HG03095 (cell line): ENCODE measurements at regions not wholly inside any gene's neighbourhood (a gene's known extent, or its start where the extent isn't known, plus 50 kb on each side); places are given as distances from the start of the nearest gene placed in this dataset.

ENCODE experiments used
- ATAC-seq: cut with Tn5 transposase; IDR thresholded peaks from one replicate; pipeline ENCODE4 v1.9.1; 2021; ENCODE audit warnings: moderate library complexity; ENCODE audit not compliant: unreplicated experiment

DNA sequence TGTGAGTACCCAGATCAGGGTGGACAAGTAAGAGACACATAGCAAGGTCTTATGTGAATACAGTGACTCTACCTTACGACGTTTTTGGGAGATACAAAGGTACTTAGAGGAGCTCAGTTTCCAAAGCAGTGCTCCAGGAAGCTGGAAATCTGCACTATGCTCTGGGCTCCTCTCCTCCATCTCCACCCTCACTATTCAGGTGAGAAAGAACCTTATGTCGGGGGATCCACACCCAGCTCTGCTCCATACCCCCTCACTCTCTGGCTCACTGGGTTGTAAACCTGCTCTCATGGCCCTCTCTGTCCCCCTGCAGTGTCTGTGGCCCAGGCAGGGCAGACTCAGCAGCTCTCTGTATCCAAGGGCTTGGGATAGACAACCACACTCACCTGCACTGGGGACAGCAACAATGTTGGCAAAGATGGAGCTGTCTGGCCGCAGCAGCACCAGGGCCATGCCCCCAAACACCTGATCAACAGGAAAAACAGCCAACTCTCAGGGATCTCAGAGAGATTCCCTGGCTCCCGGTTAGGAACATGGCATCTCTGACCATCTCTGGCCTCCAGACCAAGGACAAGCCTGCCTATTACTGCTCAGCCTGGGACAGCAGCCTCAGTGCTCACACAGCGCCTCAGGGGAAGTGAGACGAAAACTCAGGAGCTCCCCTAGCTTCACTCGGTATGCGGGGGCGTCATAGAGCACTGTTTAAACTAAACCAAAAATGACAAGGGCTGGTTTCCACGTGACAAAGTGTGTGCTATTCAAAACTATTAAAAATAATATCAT is 60.9 kb upstream of the TOP3B start:
- ATAC-seq: no peak

DNA sequence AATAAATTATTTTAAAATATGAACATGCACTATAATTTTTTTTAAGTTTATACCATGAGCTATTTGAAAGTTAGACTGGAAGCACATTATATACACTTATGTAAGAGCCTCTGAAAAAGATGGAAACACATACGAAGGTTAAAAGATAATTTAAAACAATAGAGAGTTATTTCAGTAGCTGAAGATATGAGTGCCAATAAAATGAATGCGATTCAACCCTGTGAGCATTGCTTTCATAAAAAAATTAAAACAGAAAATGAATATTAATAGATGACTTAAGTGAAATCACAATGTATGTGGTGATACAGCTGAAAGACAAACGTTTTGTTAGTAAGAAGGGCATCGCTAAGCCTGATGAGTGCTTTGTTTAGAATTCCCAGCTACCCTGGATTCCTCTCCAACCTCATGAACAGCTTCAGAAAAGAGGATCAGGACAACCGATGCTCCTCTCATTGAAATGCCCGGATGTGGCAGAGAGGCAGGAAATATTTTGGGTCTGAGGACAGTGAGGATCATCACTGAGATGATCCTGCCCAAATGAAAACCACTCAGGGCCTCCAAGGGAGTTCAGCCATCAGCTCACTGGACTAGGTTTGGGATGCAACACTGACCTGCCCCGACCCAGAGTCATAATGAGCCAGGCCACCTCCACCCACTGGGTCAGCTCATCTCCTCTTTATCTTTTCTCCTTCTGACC is 60.2 kb upstream of the TOP3B start:
- ATAC-seq: no peak

DNA sequence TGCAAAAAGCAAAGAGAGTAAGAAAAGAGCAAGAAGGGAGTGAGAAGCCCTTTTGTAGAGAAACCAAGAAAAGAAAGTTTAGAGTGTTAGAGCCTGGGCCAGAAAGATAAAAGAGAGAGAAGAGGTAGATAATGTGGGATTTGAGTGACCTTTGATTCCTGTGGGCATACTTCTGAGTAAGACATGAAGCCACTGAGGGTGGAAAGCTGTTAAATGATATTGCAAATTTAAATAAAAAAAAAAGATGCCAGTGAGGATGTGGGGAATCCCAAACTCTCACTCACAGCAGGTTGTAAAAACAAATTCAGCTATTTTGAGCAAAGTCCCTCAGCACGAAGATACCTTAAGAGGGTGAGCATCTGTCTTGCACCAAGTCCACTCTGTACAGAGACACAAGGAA is 59.4 kb upstream of the TOP3B start:
- ATAC-seq: no peak

DNA sequence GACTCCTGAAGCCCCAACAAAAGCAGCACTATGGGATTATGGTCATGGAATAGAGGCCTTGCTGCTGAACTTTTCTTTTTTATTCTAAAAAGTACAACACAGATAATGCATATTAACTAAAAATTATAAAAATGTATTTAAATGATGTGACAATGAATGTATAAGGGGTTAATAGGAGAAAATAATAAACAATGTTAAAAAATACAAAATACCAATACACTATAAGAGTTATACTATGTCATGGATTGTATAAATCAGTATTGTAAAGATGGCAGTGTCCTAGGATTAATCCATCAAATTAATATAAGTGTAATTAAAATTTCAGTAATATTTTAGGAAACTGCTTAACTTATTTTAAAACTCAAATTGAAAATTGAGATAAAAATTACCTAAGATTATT is 58.3 kb upstream of the TOP3B start:
- no peak for ATAC-seq

DNA sequence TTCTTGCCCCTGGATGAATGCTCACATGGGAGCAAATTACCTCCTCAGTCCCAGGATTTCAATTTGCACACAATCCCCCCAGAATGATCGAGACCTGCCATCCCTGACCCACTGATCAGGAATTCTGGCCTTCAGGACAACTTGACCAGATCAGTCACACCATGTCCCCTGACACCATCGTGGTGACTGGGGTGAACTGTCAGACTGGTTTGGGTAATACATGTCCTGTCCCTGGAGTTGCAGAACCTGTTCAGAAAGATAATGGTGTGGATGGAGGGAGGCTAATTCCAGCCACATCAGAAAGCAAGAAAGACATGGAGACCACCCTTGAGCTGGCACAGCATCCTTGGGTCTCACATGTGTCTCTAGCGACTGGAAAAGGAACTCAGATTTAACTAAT is 57.9 kb upstream of the TOP3B start:
- no peak for ATAC-seq

DNA sequence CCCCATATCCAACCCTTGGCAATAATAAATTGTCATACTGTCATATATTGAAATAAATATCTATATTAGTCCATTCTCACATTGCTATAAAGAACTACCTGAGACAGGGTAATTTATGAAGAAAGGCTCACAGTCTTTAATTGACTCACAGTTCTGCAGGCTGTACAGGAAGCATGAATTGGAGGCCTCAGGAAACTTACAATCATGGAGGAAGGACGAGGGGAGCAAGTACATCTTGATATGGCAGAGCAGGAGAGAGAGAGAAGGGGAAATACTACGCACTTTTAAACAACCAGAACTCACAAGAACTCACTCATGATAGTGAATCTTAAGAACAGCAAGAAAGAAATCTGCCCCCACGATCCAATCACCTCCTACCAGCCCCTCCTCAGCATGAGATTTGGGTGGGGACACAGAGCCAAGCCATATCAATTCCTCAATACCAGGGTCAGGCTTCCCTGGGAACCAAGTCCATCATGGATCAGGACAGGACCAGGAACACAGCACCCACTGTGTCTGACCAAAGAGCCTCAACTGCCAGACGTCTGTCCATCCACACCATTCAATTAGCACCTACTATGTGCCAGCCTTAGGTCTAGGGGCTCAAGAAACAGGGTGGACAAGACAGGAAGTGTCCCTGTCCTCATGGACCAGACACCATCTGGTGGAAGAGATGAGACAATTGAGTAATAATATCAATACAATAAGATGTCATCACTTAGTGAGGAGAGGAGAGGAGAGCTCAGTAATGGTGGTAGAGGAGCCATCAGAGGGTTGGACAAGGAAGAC is 56.9 kb upstream of the TOP3B start:
- no peak for ATAC-seq

DNA sequence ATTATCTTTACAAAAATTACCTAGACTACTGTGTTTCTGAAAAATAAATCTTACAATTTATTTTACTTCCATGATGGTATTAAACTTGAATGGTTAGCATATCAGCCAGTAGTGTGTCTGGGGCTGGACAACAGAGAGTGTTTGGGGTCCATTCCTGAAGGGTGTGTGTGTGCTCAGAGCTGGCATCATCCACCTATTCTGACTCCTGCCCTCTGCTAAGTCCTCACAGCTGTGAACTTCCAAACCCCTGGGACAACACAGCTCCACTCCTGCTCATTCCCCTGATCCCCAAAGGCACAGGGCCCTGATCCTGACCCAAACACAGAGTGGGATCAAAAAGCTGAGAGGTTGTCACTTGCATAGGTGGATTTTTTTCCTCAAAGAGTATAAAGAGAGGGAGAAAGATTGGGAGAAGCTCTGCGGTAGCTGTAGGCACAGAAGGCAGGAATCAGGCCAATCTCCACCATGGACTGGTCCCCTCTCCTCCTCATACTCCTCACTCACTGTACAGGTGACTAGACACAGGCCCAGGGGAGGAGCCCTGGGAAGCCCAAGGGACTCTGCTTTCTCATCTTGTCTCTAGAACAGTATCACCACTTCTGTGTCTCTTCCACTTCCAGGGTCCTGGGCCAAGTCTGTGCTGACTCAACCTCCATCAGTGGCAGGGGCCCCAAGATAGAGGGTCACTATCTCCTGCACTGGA is 55.7 kb upstream of the TOP3B start:
- no peak for ATAC-seq

DNA sequence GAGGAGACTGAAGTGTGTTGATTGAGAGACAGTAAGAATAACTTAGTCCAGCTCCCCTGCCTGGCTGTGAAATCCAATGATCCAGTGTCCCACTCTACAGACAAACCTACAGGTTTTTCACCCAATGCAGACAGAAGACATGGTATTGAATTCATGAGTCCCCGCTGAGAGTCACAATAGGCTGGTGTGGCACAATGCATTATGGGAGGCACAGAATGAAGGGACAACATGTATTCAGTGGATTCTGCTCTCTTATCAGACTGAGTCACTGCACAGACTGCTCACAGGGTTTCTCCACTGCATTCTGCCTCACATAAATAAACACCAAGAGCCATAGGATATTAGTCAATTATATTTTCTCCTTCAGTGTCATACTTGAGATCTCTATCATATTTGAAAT is 55.2 kb upstream of the TOP3B start:
- ATAC-seq: no peak

DNA sequence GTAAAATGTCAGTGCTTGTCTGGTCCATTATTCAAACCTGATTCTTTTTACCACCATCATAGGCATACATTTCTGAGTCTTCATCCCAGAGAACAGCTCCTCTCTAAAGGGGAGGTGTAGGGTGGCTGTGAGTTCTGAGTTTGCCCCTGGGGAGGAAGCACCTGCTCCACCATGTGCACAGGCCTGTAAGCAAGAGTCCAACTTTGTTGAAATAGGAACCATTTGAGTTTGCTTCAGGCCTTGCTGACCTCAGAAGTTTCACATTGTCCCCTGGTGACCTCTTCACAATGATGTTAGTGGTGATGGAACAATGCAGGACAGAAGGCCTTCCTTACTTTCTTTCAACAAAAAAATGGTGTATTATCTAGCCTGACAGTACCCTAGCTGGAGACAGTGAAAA is 54.6 kb upstream of the TOP3B start:
- ATAC-seq: no peak

- no peak for ATAC-seq
Measured at GRCh38 chr22:22036588-22036987, 54.0 kb upstream of the TOP3B start.

- no peak for ATAC-seq
Measured at GRCh38 chr22:22035771-22036314, 53.3 kb upstream of the TOP3B start.

DNA sequence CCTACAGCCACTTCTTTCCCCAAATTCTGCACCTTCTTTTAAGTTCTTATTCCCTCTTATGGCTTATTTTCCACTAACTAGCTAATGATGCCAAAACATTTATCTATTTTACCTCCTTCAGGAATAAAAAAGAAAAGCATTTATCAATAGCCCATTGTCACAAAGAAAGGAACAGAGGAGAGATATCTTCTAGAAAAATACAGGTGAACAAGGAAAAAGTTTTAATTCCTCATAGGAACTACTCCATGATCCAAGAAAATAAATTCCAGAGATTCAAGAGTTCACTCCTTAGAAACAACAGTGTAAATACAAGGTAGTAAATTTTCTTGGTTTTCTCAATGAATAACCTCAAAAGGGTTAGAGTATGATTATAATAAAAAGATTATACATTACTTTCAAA is 52.6 kb upstream of the TOP3B start:
- ATAC-seq: no peak

DNA sequence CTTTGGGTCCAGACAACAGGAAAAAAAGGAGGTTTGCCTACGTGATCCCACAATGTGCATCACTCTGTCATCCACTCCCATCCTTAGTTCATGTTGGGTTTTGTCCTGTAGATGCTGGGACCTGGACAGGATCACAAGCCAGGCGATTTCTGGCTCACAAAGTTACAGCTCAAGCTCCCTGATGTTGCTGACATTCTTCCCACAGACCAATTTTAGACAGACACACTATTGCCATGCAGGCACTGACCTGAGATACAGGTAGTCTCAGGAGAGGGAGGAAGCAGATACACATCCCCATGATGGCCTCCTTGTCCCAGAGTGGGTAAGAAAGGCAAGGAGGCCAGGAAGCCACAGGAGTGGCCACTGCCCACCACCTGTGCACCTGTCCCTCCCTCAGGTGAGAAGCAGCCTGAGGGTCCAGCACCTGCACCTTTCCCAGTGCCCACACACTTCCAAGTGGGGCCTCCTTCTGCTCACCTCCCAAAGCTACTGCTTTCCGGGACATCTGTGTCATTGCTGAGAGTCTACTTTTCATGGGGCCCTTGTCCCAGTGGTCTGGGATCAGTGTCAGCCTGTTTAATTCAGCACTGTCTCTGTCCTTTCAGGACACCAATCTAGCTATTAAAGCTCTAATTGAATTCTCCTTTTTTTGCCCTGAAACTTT is 52.0 kb upstream of the TOP3B start:
- ATAC-seq: no peak

DNA sequence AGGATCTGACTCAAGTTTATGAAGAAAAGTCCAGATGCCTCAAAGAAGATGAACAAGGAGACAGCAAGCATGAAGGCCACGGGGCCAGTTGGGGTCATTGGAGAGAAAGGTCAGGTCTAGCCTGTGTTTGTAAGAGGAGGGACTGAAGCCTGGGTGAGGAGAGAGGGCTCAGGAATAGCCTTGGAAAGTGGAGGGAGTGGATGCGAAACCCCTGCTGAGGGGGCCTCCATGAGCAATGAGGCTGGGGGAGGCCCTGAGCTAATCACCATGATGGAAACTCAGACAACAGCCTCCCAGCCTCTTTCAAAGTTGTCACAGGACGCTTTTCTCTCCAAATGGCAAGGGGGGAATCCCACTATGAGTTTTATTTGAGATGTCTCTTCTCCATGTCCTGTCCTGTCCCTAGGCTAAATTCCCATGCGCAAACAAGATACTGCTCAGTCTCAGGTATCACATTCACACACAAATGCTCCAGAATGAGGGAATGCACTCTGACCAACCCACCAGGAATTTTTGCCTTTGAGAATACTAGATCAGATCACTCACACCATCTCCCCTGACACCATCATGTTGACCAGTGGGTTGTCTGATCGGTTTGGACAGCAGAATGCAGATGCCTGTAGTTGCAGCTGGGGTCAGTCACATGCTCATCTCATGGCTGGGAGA is 51.3 kb upstream of the TOP3B start:
- ATAC-seq: no peak

DNA sequence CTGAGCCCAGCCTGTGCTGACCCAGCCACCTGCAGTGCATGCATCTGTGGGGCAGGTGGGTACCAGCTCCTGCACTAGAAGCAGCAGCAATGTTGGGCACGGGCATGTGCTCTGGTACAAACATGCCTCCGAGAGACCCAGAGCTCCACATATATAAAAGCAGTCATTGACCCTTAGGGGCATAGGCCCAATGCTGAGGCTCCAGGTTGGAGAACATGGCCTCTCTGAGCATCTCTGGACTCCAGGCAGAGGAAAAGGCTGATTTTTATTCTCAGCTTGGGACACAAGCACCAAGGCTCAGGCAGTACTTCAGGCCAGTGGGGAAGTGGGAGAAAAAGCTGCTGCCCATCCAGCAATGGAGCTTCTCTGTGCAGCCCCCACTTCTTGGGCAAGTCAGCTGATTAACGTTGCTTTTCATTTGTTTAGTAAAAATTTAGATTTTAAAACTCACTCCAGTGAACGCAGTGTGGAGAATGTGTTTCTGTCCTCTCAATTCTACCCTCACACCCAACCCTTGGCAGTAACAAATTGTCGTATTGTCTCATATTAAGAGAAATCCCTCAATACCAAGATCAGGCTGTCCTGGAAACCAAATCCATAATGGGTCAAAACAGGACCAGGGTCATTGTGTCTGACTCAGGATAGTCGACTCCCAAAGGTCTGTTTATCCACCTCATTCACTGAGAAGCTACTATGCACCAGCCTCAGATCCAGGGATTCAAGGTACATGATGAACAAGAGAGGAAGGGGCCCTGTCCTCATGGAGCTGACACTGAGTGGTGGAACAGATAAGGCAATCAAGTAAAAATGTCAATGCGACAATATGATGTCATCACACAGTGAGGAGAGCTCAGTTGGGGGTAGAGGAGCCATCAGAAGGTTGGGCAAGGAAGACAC is 50.6 kb upstream of the TOP3B start:
- no peak for ATAC-seq

DNA sequence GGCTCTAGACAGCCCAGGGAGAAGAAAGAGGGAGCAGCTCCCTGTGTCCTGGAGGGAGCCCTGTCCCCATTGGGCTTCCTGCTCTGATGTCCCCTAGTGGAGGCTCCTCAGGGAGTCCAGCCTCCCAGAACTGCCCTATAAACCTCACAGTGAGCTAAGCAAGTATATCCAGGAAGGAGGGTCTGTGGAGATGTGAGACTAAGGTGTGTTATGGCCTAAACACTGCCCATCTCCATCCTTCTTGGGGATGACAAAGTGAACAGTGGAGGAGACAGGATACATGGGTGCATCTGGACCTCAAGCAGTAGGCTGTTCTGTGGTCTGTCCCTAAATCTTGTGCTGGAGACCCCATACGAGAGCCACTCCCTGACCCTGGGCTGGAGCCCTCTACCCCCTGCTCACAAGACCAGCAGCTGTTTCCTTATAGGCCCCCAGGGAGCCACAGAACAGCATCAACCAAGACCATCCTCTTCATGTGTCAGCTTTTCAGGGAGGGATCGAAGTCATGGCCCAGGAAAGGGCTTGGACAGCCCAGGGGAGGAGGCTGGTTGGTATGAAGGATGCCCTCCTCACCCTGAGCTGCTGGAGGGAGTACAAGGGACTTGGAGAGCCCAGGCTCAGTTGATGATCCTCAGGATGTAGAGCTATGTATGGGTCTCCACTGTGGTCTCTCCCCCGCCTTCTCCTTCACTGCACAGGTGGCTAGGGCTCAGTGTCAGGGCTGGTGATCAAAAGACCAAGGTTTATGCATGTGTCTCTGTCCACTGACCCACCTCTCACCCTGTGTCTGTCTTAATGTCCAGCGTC is 49.7 kb upstream of the TOP3B start:
- ATAC-seq: no peak
